GM10266 (cell line): ENCODE measurements at regions not wholly inside any gene's neighbourhood (a gene's known extent, or its start where the extent isn't known, plus 50 kb on each side); places are given as distances from the start of the nearest gene placed in this dataset.

Experiments
- DNase-seq: peaks from one replicate; pipeline ENCODE4 v3.0.0; 2012; ENCODE audit errors: extremely low spot score
- TF ChIP-seq, protein P1 (sequence below): IDR thresholded peaks from 2 replicates; pipeline ENCODE4 v1.5.1; 2012; ENCODE audit warnings: mild to moderate bottlenecking, low read depth; ENCODE audit not compliant: control insufficient read depth, insufficient read depth; ENCODE audit errors: missing control alignments

GRCh38 chr3:188066141-188066540, 87.8 kb upstream of the LPP start:
- TF ChIP-seq, protein P1, sequence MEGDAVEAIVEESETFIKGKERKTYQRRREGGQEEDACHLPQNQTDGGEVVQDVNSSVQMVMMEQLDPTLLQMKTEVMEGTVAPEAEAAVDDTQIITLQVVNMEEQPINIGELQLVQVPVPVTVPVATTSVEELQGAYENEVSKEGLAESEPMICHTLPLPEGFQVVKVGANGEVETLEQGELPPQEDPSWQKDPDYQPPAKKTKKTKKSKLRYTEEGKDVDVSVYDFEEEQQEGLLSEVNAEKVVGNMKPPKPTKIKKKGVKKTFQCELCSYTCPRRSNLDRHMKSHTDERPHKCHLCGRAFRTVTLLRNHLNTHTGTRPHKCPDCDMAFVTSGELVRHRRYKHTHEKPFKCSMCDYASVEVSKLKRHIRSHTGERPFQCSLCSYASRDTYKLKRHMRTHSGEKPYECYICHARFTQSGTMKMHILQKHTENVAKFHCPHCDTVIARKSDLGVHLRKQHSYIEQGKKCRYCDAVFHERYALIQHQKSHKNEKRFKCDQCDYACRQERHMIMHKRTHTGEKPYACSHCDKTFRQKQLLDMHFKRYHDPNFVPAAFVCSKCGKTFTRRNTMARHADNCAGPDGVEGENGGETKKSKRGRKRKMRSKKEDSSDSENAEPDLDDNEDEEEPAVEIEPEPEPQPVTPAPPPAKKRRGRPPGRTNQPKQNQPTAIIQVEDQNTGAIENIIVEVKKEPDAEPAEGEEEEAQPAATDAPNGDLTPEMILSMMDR = no peak
- DNase-seq = no peak

- TF ChIP-seq, protein P1 = no peak
- DNase-seq = no peak
These were observed 86.0 kb upstream of the LPP start for GRCh38 chr3:188067932-188068331.

DNA sequence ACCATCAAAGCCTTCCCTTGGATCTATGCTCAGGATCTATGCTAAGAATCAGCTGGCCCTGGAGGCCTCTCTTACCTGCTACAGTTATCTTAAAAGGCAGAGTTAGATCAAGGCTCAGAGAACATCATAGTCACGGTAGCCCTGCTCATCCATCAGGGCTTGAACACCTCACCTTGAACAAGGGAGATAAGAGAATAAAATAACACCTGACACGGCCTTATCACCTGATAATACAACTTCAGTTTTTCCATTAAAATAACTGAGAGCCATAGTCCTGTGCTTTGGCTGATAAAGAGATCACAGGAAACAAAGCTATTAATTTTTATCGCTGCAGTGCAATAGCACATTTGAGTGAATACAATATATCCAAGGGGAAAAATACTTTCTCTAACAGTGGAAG, 85.6 kb upstream of the LPP start:
- TF ChIP-seq, protein P1 = no peak
- no peak for DNase-seq

DNA sequence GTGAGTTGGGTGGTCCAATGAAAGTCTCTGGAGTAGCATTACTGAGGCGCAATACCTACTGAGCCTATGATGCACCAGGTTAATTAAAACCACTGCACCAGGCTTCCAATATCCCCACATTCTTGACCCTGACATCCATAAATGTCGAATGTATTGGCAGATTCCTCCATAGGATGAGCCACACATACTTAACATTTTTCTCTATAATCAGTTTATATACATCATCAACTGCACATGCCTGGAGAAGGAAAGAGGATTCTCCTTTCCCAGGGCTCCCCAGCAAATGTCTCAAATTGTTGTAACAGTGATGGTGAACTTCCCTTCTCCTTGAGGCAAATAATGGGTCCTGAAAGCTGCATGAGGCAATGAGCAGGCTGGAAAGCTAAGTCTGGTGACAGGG, 82.3 kb upstream of the LPP start:
- no peak for DNase-seq
- TF ChIP-seq, protein P1 = no peak

GRCh38 chr3:188076176-188076575, 77.8 kb upstream of the LPP start:
- TF ChIP-seq, protein P1 = no peak
- no peak for DNase-seq

DNA sequence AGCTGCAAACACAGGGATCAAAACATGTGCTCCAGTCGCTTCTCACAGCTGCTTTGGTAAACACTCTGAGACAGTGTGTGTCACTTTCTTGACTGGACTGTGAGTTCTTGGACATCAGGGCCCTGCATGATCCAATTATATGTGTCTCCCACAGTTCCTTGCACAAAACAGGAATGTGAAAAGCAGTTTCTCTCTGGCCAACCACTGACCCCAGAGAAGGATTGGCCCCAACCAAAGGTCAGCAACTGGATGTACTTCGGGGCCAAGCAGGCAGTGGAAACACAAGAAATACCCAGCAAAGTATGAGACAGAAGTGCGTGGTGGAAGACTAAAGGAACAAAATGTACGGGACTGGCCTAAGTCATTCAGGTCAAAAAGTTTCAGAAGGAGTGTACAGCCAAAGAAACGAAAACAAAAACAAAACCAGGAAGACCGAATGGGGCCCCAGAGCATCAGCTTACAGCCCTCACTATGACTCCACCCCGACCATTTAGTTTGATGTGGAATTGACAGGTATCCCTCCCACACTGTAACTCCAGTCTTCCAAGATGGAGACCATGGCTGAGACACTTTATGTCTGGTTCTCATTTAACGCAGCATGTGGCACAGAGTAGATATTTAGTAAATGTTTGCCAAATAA, 76.7 kb upstream of the LPP start:
- TF ChIP-seq, protein P1 = no peak
- DNase-seq = no peak

- DNase-seq = no peak
These were observed 73.9 kb upstream of the LPP start for GRCh38 chr3:188080091-188080490.

More at GRCh38 chr3:188080091-188080490, 73.9 kb upstream of the LPP start:
- TF ChIP-seq, protein P1 = no peak
